SU-DHL-6 (cell line): ENCODE measurements at regions not wholly inside any gene's neighbourhood (a gene's known extent, or its start where the extent isn't known, plus 50 kb on each side); places are given as distances from the start of the nearest gene placed in this dataset.

Experiments
- CTCF ChIP-seq: fragments of 200-600 bp; sonication (generic); IDR thresholded peaks from one replicate; pipeline ENCODE4 v1.5.1; 2017; ENCODE audit warnings: antibody characterized with exemption, mild to moderate bottlenecking, low read length, moderate library complexity; ENCODE audit not compliant: insufficient read depth, poor library complexity, severe bottlenecking
- EZH2phosphoT487 ChIP-seq: fragments of 200-600 bp; sonication (generic), shearing (Covaris generic); conservative IDR thresholded peaks from 2 replicates; pipeline ENCODE4 v1.6.1; 2018; ENCODE audit warnings: mild to moderate bottlenecking, antibody characterized with exemption, low read length, moderate library complexity, mixed read lengths

- TF ChIP-seq CTCF (no peak), EZH2phosphoT487 (no peak)
These were observed 862.7 kb upstream of the MAP3K7 start for GRCh38 chr6:91449539-91449938.
